ENCODE measurements at regions not wholly inside any gene's neighbourhood (a gene's known extent, or its start where the extent isn't known, plus 50 kb on each side); places are given as distances from the start of the nearest gene placed in this dataset.
"Not testable (repeated sequence)": the region's sequence is repeated elsewhere in the genome, so short reads cannot be mapped to it uniquely, and the experiment has no call there.

- no peak for DNase-seq (ENCODE audit: low read depth, low spot score)
- no peak overlapping the region for H3K27ac ChIP-seq
Measured at GRCh38 chr5:89707891-89708290, 701.7 kb downstream of the CETN3 start.

- DNase-seq (ENCODE audit: low read depth, low spot score), result no peak
- no peak overlapping the region for H3K27ac ChIP-seq
Measured at GRCh38 chr5:89706731-89707130, 702.8 kb downstream of the CETN3 start.

- no peak overlapping the region for H3K27ac ChIP-seq
- no peak for DNase-seq (ENCODE audit: low read depth, low spot score)
Measured at GRCh38 chr5:89703817-89704216, 705.7 kb downstream of the CETN3 start.

- DNase-seq (ENCODE audit: low read depth, low spot score), result no peak
- H3K27ac ChIP-seq, result no peak overlapping the region
Measured at GRCh38 chr5:89698028-89698427, 711.5 kb downstream of the CETN3 start.

DNA sequence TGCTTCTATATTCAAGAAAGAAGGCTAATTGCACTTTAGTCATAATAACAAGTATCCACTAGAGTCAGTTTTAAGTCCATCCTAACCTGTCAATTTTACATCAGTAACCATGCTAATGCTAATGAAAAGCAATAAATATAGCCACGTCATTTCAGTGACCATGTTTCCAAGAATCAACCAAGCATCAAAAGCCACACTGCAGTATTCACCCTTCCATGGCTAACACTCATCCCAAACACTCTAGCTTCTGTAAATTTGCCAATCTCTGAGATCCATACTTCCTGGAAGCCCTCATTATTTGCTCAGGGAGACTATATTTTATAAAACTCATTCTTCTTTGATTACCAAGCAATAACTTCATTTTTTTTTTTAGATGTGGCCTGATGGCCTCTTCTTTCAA, 712.0 kb downstream of the CETN3 start:
- no peak for DNase-seq (ENCODE audit: low read depth, low spot score)

DNA sequence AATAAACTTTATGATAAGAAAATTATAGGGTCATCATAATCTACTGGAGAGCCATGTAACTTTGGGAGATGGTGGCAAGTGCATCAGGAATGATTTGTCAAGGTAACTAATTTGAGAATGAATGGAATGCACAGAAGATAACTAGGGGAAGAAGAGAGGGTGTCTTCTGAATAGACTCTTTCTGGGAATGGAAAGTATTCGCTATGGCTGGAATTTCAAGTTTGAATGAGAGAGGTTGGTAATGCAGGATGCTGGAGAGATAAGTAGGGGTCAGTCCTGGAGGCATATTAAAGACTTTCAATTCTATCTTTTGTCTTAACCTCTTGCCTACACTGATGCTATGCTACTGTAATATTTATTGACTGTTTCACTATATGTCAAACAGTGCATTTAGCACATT, 714.2 kb downstream of the CETN3 start:
- DNase-seq (ENCODE audit: low read depth, low spot score), result no peak
- no peak overlapping the region for H3K27ac ChIP-seq

More for the DNA sequence above, 712.0 kb downstream of the CETN3 start:
- no peak overlapping the region for H3K27ac ChIP-seq

GRCh38 chr5:89694026-89694550, 715.5 kb downstream of the CETN3 start:
- DNase-seq (ENCODE audit: low read depth, low spot score), result no peak
- H3K27ac ChIP-seq, result no peak overlapping the region

DNA sequence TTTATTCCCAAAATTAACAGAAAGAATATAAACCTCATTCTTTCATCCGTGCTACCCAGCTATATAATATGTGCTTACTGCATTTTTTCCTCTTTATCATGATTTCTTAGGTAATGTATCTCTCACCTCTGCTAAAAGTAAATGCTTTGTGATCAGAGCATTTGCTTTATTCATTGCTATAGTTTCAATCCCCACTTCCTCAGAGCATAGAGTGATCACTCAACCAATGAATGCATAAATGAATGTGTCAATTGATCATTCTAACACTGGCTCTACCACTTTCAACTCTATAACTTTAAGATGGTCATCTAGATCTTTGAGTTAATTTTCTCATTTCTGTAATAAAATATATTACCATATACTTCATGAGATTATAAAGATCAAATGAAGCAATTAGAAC, 719.2 kb downstream of the CETN3 start:
- no peak for DNase-seq (ENCODE audit: low read depth, low spot score)
- no peak overlapping the region for H3K27ac ChIP-seq

- no peak for DNase-seq (ENCODE audit: low read depth, low spot score)
- H3K27ac ChIP-seq, result no peak overlapping the region
Measured at GRCh38 chr5:89686081-89686765, 723.3 kb downstream of the CETN3 start.

DNA sequence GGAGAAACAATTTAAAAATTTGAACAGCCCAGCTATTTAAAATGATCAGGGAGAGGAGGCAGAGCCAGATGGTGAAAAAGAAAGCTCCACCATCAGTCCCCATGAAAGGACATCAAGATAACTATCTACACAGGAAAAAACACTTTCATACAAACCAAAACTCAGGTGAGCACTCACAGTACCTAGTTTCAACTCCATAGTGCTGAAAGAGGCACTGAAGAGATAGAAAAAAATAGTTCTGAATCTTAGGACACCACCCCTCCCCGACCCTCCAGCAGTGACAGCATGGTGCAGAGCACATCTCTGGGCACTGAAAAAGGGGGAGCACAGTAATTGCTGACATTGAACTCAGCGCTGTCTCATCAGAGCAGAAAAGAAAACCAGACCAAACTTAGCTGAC, 732.9 kb downstream of the CETN3 start:
- DNase-seq (ENCODE audit: low read depth, low spot score), result no peak
- H3K27ac ChIP-seq, result no peak overlapping the region

DNA sequence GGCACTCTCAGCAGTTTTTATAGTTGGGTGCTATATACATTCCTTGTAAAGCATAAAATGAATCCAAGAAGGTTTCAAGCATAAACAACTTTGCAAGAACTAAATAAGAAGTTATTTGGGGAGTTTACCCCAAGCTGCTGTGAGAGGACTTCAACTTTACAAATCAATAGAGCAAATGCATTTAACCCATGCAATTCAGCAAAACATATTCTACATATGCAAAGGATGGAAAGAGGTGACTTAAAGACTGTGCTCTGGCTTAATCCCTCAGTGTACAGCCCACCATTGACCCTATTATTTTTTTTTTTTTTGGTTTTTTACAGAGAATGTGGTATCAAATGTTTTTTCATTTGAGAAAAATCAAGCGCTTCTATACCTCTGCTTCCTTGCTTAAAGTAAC, 736.5 kb downstream of the CETN3 start:
- H3K27ac ChIP-seq, result no peak overlapping the region
- no peak for DNase-seq (ENCODE audit: low read depth, low spot score)

GRCh38 chr5:89668821-89669220, 740.7 kb downstream of the CETN3 start:
- no peak overlapping the region for H3K27ac ChIP-seq
- no peak for DNase-seq (ENCODE audit: low read depth, low spot score)

DNA sequence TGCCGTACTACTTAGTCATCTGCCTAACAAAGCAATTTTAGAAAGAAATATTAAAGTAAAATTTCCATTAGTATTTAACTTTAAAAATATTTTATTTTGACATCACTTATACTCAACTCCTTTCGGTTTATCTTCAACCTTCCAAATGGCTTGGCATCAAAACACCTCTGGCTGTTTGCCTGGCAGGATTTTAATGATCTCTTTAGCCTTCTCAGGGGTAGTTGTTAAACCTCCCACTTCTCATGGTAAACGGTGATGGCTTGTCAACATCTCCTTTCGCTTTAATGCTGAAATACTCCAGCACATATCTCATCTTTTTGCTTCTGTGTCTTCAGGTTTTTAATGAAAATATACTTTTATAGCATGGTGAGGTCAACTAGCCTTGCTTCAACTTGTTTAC, 747.1 kb downstream of the CETN3 start:
- H3K27ac ChIP-seq, result no peak overlapping the region
- no peak for DNase-seq (ENCODE audit: low read depth, low spot score)

DNA sequence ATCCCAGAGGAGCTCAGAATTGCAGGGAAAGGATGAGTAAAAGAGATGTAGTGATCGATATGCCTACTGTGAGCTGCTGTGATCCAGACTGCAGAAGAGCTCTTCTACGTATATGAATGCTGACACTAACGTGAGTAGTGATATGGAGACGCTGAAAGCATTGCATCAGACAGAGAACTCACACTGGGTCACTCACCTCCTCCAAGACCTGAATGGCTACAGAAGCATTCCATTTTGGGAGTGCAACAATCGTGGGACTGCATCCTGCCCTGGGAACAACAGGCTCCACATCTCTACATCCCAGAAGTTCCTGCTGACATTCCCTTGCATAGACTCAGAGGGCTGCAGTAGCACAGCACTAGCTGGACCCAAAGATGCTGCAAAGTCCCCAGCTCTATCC, 755.9 kb upstream of the MEF2C start:
- DNase-seq (ENCODE audit: low read depth, low spot score), result no peak
- H3K27ac ChIP-seq, result no peak overlapping the region

DNA sequence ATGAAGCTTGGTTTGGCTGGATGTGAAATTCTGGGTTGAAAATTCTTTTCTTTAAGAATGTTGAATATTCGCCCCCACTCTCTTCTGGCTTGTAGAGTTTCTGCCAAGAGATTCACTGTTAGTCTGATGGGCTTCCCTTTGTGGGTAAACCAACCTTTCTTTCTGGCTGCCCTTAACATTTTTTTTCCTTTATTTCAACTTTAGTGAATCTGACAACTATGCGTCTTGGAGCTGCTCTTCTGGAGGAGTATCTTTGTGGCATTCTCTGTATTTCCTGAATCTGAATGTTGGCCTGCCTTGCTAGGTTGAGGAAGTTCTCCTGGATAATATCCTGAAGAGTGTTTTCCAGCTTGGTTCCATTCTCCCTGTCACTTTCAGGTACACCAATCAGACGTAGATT, 751.2 kb upstream of the MEF2C start:
- DNase-seq (ENCODE audit: low read depth, low spot score); H3K27ac ChIP-seq: not testable (repeated sequence)

DNA sequence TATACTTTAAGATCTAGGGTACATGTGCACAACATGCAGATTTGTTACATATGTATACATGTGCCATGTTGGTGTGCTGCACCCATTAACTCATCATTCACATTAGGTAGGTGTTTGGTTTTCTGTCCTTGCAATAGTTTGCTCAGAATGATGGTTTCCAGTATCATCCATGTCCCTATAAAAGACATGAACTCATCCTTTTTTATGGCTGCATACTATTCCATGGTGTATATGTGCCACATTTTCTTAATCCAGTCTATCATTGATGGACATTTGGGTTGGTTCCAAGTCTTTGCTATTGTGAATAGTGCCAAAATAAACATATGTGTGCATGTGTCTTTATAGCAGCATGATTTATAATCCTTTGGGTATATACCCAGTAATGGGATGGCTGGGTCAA, 747.1 kb upstream of the MEF2C start:
- not testable (repeated sequence) for DNase-seq (ENCODE audit: low read depth, low spot score); H3K27ac ChIP-seq

GRCh38 chr5:89628876-89629635, 746.1 kb upstream of the MEF2C start:
- no peak overlapping the region for H3K27ac ChIP-seq
- no peak for DNase-seq (ENCODE audit: low read depth, low spot score)

- no peak for DNase-seq (ENCODE audit: low read depth, low spot score)
- no peak overlapping the region for H3K27ac ChIP-seq
Measured at GRCh38 chr5:89615839-89616518, 733.0 kb upstream of the MEF2C start.

DNA sequence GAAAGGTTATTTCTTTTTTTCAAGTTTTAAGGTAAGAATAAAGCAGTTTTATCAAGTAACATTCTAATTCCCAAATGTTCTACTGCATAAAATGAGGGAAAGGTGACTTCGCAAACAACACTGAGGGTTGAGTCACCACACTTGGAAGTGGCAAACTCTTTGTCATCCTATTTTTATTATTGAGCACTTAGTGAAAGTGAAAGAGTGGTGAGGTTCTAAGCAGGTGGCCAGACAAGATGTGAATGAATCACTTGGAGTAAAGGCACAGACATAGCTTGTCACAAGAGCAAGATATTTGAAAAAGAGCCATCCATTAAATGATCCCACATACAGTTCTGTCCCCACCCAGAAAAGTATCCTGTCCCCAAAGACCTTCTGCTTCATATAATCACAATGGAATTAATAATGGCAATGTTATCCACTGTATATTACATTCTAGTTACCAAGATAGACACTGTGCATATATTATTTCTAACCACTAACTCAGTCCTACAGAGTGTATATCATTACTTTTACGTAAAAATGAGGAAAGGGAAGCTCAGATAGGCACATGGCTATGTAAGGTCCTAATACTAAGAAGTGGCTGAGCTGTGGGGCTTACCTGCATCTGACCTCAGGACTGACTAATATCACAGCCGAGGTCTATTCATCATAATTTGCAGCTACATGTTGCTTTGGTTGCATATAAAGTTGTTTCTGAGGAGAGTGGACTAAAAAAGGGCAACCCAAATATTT, 730.4 kb upstream of the MEF2C start:
- DNase-seq (ENCODE audit: low read depth, low spot score), result peak; percentile 26
- H3K27ac ChIP-seq, result no peak overlapping the region

- H3K27ac ChIP-seq, result no peak overlapping the region
- no peak for DNase-seq (ENCODE audit: low read depth, low spot score)
Measured at GRCh38 chr5:89606939-89607534, 724.1 kb upstream of the MEF2C start.
